Tibial artery (tissue), 4 donors: ENCODE measurements at regions not wholly inside any gene's neighbourhood (a gene's known extent, or its start where the extent isn't known, plus 50 kb on each side); places are given as distances from the start of the nearest gene placed in this dataset.

Experiments
- DNase-seq, 2 donors: peaks; one replicate each; pipeline ENCODE4 v3.0.0-alpha.2; 2019
- H3K27ac ChIP-seq, 2 donors: fragments of 200-600 bp; sonication (generic) in 1 of 2; 1 replicate in 1 of 2; 2 replicates in 1 of 2; pipeline ENCODE4 v1.5.1; 2018 to 2019; ENCODE audit warnings: mild to moderate bottlenecking in 1 of 2
- H3K27me3 ChIP-seq, 2 donors: fragments of 200-600 bp; sonication (generic) in 1 of 2; one replicate each; pipeline versions ENCODE4 v1.5.1 to v1.6.0; 2016 to 2019
- H3K36me3 ChIP-seq, 3 donors: fragments of 200-600 bp; sonication (generic) in 2 of 3; one replicate each; pipeline ENCODE4 v1.5.1; 2016 to 2019; ENCODE audit warnings: mild to moderate bottlenecking in 2 of 3
- H3K4me1 ChIP-seq, 4 donors: fragments of 200-600 bp; sonication (generic) in 2 of 4; 1 replicate in 3 of 4; 2 replicates in 1 of 4; pipeline ENCODE4 v1.5.1; 2016 to 2019
- H3K4me3 ChIP-seq, 2 donors: fragments of 200-600 bp; sonication (generic) in 1 of 2; 1 replicate in 1 of 2; 2 replicates in 1 of 2; pipeline ENCODE4 v1.5.1; 2018 to 2019; ENCODE audit warnings: mild to moderate bottlenecking in 2 of 2
- H3K9me3 ChIP-seq, 3 donors: fragments of 200-600 bp; sonication (generic) in 1 of 3; one replicate each; pipeline ENCODE4 v1.5.1; 2016 to 2019
- intact Hi-C: fragments of 100-400 bp; cut with DNase I; formaldehyde crosslinking; loops from one replicate; pipeline ENCODE4 v1.15.0; 2023; ENCODE audit warnings: low total_unique reads
- TF ChIP-seq, protein P1 (sequence below), 2 experiments: fragments of 200-600 bp in 1 of 2; fragments of 450-650 bp in 1 of 2; IDR thresholded peaks; one replicate each; pipeline ENCODE4 v1.5.1; 2017 to 2019; ENCODE audit warnings: antibody characterized with exemption in 2 of 2, mild to moderate bottlenecking in 1 of 2, moderate library complexity in 1 of 2

DNA sequence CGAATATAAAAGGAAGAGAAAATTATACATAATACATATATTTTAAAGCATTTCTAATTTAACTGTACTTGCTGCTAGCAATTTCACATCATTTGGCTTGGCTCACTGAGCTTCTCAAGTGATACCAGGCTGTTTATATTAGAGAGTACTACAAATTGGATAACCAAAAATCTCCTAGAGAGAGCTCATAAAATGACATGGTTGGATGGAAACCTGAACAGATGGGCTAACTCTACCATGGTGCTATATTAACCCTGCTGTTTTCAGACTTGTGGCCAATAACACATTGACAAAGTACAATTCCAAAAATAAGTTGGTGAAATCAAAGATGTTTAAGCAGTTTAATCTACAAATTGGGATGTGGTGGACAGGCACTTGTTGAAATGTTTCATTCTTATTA is 364.4 kb upstream of the GCFC2 start:
- H3K36me3 ChIP-seq = no peaks in the 10 kb centered on the region
- H3K27me3 ChIP-seq = no peaks in the 10 kb centered on the region
- no peaks in the 10 kb centered on the region for H3K4me1 ChIP-seq
- no peak overlapping the region for H3K27ac ChIP-seq
- H3K4me3 ChIP-seq = no peak overlapping the region
- intact Hi-C loops = no loop called here
- TF ChIP-seq, protein P1, sequence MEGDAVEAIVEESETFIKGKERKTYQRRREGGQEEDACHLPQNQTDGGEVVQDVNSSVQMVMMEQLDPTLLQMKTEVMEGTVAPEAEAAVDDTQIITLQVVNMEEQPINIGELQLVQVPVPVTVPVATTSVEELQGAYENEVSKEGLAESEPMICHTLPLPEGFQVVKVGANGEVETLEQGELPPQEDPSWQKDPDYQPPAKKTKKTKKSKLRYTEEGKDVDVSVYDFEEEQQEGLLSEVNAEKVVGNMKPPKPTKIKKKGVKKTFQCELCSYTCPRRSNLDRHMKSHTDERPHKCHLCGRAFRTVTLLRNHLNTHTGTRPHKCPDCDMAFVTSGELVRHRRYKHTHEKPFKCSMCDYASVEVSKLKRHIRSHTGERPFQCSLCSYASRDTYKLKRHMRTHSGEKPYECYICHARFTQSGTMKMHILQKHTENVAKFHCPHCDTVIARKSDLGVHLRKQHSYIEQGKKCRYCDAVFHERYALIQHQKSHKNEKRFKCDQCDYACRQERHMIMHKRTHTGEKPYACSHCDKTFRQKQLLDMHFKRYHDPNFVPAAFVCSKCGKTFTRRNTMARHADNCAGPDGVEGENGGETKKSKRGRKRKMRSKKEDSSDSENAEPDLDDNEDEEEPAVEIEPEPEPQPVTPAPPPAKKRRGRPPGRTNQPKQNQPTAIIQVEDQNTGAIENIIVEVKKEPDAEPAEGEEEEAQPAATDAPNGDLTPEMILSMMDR (IDR thresholded peaks at IDR 0.05) = no peak
- DNase-seq = no peak
- no peaks in the 10 kb centered on the region for H3K9me3 ChIP-seq

DNA sequence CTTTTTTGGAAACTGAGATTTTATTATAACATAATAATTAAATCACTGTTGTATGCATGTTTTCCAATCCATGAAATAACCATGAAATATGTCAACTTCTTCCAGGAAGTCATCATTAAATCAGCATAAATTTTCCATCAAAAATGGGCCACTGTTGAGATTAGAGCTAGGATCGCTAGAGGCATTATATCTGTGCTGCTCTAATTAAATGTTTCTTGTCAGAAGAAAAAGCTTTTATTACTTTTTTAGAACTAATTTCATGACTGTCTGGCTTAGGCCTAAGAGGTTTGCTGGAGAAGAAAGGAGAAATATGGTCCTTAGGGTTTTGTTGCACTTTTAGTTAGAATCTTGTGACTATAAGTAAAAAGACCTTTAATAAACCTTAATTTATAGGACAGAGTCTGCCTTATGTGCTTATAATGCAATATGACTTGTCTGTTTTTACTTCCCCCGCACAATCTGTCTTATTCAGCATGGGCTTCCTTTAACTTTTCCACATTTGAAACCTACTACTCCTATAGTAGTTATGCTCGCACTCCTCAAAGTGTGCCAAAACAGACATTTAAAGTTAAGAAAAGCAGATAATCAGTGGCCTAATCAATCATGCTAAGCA is 363.4 kb upstream of the GCFC2 start:
- no peak for DNase-seq

DNA sequence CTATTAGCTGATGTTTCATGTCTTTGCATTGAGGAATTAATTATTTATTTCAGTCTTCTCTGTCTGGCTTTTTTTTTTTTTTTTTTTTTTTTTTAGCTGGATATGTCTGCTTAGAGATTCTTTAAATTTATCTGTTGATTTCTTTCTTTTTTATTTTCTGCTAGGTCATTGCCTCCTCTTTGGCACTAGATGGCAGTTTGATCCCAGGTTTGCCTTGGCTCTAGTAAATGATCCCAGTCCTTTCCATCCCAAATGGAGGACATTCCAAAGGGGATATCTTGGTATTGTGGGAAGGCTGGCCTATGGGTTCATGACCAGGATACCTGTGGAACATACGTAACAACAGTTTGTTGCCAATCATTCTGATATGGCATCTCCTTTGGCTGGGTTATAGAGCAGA is 339.5 kb upstream of the GCFC2 start:
- Histone ChIP-seq H3K27ac (no peak overlapping the region), H3K4me1 (no peaks in the 10 kb centered on the region), H3K36me3 (no peaks in the 10 kb centered on the region), H3K4me3 (no peak overlapping the region), H3K9me3 (no peaks in the 10 kb centered on the region), H3K27me3 (no peaks in the 10 kb centered on the region)
- DNase-seq = no peak
- TF ChIP-seq, protein P1 (IDR thresholded peaks at IDR 0.05) = no peak
- intact Hi-C loops = no loop called here

More for the DNA sequence above, 363.4 kb upstream of the GCFC2 start:
- Histone ChIP-seq H3K4me1 (no peaks in the 10 kb centered on the region), H3K27ac (no peak overlapping the region), H3K4me3 (no peak overlapping the region), H3K9me3 (no peaks in the 10 kb centered on the region), H3K27me3 (no peaks in the 10 kb centered on the region), H3K36me3 (no peaks in the 10 kb centered on the region)
- intact Hi-C loops = no loop called here
- TF ChIP-seq, protein P1 (IDR thresholded peaks at IDR 0.05) = no peak

DNA sequence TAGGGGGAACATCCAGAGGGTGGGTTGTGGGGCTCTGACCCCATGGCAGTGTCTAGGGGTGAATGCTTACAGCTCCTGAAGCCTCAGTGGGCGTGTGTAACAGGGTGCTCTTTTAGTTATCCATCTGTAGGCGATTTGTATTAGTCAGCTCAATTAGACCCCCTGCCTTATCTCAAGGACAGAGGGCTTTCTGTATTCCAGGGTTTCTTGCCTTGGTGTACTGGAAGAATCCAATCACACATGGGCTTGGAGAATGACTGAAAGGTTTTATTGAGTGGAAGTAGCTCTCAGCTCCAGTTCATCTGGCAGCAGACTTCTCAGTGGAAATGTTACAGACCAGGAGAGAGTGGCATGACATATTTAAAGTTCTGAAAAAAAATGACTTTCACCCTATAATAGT is 334.0 kb upstream of the GCFC2 start:
- Histone ChIP-seq H3K27me3 (no peaks in the 10 kb centered on the region), H3K27ac (no peak overlapping the region), H3K9me3 (no peaks in the 10 kb centered on the region), H3K4me3 (no peak overlapping the region), H3K36me3 (no peaks in the 10 kb centered on the region), H3K4me1 (no peaks in the 10 kb centered on the region)
- DNase-seq = no peak
- intact Hi-C loops = no loop called here
- TF ChIP-seq, protein P1 (IDR thresholded peaks at IDR 0.05) = no peak

DNA sequence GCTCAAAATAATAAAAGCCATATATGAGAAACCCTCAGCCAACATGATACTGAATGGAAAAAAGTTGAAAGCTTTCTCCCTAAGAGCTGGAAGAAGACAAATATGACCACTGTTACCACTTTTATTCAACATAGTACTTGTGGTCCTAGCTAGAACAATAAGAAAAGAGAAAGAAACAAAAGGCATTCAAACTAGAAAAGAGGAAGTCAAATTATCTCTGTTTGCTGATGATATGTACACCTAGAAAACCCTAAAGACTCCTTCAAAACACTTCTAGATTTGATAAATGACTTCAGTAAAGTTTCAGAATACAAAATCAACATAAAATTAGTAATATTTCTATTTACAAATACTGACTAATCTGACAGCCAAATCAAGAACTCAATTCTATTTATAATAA is 328.8 kb upstream of the GCFC2 start:
- TF ChIP-seq, protein P1 (IDR thresholded peaks at IDR 0.05) = no peak
- H3K36me3 ChIP-seq = no peaks in the 10 kb centered on the region
- H3K4me1 ChIP-seq = no peaks in the 10 kb centered on the region
- H3K27me3 ChIP-seq = no peaks in the 10 kb centered on the region
- intact Hi-C loops = no loop called here
- no peak for DNase-seq
- no peak overlapping the region for H3K27ac ChIP-seq
- no peak overlapping the region for H3K4me3 ChIP-seq
- no peaks in the 10 kb centered on the region for H3K9me3 ChIP-seq

DNA sequence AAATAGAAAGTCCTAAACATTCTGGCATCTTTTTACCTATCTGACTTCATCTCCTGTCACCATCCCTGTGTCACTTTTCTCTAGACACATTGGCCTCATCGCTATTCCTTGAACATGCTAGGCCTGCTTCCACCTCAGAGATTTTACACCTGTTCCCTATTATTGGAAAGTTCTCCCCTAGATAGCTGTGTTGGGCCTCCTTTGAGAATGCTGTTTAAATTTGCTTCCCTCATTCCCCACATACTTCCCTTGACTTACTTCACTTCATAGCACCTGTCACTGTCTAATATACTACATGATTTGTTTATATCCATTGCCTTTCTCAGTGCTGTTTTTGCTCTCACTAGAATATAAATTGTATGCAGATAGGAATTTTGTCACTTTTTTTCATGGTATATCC is 317.0 kb upstream of the GCFC2 start:
- intact Hi-C loops = no loop called here
- Histone ChIP-seq H3K27me3 (no peaks in the 10 kb centered on the region), H3K4me1 (no peaks in the 10 kb centered on the region), H3K27ac (no peak overlapping the region), H3K9me3 (peaks cover 0 to 11% (median 0%) of the 10 kb centered on the region in 3 donors), H3K36me3 (no peaks in the 10 kb centered on the region), H3K4me3 (no peak overlapping the region)
- DNase-seq = no peak
- TF ChIP-seq, protein P1 (IDR thresholded peaks at IDR 0.05) = no peak
